ENCODE measurements at regions not wholly inside any gene's neighbourhood (a gene's known extent, or its start where the extent isn't known, plus 50 kb on each side); places are given as distances from the start of the nearest gene placed in this dataset.

- DNase-seq: no peak
These were observed 415.2 kb upstream of the OR4E1 start for GRCh38 chr14:22088614-22089342.

- no peak for DNase-seq
These were observed 412.5 kb upstream of the OR4E1 start for GRCh38 chr14:22086131-22086530.

DNA sequence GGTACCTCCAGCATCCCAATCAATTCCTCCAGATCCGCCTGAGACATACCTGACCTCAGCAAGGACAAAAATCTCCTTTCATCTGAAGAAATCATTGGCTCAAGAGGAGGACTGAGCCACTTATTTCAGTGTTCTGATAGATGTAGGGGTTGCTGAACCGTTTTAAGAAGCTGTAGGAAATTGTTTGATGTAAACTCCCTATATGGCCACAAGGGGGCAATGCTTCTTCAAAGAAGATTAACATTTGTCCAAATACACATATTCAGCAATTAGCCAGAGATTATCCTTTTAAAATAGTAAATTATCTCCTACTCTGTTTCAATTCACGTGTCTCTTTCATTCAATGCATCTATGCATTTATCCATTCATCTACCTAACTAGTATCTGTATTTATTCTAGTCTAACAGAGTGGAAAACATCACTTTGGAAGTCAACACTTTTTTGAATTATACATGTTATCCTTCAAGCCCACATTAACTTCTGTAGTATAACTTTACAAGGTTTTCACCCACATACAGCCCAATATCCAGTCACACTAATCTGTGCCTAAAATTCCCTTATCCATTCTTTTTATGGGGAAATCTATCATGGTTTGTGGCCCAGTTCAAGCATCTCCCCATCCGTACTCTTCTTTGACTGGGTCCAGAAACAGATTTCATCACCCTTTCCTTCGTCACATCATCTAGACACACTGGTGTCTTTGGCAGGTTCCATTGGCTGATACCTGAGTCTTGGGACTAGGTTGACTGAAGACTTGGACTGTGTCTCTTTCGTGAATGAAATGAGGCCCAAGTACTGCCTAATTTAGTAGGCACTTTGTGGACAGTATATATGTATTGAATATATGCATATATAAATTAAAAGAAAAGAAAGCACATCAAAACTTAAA, 411.0 kb upstream of the OR4E1 start:
- peak; percentile 54 to 60 for DNase-seq

GRCh38 chr14:22081337-22081736, 407.7 kb upstream of the OR4E1 start:
- DNase-seq: no peak

DNA sequence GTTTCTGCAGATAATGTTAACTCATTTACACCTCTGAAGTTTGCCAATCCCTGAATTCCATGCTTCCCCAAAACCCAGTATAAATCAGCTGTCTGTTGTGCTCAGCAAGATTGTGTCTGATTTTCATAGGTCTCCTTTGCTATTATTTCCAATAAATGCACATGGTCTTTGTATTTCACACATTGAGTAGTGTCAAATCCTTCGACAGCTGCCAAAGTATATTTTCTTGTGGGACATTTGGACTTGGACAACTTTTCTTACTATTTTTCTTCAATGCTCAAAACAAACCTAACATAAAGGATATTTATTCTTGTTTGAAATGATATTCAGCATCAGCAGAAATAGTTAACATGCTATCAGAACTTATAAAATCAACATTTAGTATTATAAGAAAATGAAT, 406.1 kb upstream of the OR4E1 start:
- no peak for DNase-seq

- no peak for DNase-seq
These were observed 400.2 kb upstream of the OR4E1 start for GRCh38 chr14:22073801-22074200.

- peak; percentile 72 to 77 for DNase-seq
These were observed 397.4 kb upstream of the OR4E1 start for GRCh38 chr14:22071006-22071405.

DNA sequence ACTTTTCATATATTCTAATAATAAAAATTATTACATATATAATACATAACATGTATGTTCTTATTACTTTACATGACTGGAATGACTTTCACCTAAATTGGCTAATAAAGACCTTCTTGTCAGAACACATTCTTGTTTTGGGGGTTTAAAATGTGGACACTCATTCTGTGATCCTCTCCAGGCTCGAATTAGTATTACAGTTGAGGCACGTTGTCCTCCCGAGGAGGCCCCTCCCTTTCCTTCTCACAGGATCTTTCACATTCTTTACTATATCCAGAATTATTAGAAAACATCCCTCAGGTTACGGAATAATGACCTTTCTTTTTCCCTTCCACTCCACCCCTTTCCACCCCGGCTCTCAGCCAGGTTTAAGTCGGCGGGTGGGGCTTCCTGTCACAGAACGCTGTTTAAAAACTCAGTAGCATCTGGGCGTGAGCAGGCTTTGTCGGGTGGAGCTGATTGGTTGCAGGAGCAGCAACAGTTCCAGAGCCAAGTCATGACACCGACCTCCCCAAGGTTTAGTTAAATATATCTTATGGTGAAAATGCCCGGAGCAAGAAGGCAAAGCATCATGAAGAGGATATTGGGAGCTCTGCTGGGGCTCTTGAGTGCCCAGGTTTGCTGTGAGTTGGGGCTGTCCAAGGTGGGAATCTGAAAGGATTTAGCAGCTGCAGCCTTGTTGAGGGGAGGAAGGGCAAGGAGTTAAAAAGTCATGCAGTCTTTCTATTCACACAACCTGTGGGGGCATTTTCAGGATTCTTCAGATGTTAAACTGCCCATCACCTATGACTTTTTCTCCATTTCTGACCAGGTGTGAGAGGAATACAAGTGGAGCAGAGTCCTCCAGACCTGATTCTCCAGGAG, 396.7 kb upstream of the OR4E1 start:
- no peak for DNase-seq

DNA sequence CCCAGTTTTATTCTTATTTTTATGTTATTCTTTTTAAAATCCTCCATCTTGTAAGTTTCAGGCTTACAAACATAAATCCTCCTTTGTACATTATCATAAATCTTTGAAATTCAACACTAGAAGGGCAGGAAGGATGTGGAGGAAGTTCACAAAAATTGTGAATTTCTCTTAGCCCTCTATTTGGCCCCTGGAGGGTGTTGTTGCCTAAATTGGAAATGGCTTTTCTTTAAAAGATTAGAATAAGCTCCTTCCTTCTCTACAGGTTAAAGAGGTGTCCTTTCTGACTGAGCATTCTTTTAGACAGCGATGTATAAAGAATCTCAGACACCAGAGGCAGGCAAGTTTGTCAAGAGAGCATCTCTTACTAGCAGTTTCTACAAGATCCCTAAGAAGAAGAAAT, 391.7 kb upstream of the OR4E1 start:
- no peak for DNase-seq

DNA sequence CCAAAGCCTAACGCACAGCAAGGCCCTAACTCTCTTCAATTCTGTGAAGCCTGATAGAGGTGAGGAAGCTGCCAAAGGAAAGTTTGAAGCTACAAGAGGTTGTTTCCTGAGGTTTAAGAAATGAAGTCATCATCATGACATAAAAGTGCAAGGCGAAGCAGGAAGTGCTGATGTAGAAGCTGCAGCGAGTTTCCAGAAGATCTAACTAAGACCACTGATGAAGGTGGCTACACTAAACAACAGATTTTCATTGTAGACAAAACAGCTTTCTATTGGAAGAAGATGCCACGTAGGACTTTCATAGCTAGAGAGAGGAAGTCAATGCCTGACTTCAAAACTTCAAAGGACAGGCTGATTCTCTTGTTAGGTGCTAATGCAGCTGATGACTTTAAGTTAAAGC, 385.6 kb upstream of the OR4E1 start:
- no peak for DNase-seq

- DNase-seq: no peak
These were observed 379.2 kb upstream of the OR4E1 start for GRCh38 chr14:22052795-22053194.

GRCh38 chr14:22047115-22047514, 373.5 kb upstream of the OR4E1 start:
- DNase-seq: peak; percentile 58 to 60

DNA sequence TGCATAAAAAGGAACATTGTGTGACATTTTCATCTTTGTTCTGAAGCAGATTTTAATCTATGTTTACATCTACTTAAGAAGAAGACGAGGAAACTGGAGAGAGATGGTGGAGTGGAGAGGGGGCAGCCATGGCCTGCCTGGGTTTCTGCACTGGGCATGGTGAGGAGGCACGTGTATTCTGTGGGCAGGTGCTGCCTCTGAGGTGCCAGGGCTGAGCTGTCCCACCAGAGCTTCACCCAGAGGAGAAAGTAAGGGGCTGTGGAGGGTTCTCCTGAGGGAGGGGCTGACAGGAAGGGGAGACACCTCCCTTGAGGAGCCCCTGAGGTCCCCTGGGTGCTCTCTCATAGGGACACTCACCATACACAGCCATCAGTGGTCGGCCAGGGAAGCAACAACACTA, 372.4 kb upstream of the OR4E1 start:
- no peak for DNase-seq

DNA sequence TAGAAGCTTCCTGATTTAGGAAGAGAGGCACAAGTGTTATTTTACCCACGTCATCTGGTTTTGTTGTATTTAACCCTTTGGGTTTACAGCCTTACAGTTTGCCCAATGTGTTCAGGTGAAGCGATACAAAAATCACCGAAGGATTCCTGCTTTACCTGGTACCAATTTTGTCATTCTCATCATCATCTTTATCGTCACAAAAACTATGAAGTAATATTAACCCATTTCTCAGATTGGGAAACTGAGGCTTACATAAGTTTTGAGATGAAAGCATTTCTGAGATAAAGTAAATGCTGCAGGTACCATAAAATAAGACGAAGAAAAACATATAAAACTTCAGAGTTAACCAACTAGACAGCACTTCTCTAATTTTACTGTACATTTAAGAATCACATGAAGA, 370.6 kb upstream of the OR4E1 start:
- DNase-seq: no peak

GRCh38 chr14:22040781-22041125, 367.1 kb upstream of the OR4E1 start:
- DNase-seq: no peak

- peak; percentile 43 to 69 for DNase-seq
These were observed 366.5 kb upstream of the OR4E1 start for GRCh38 chr14:22039938-22040780.

GRCh38 chr14:22036541-22037239, 363.1 kb upstream of the OR4E1 start:
- no peak for DNase-seq

DNA sequence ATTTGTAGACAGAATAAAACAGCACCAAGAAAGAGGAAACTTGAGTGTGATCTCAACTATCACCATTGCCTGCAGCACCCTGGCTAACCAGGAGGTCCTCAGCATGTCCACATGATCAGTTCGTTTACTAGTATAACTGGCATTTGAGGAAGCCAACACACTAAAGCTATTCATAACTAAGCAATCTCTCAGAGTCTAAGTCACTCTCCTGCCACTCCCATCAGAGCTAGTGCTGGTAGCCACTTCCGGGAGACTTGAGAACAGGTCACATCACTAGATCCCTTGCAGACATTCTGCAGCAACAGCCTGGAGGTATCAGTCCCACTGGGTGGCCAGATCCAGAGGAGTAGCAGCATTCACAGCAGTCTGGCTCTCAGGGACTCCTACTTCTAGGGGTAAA, 352.9 kb upstream of the OR4E1 start:
- no peak for DNase-seq

GRCh38 chr14:22025879-22026278, 352.3 kb upstream of the OR4E1 start:
- no peak for DNase-seq

DNA sequence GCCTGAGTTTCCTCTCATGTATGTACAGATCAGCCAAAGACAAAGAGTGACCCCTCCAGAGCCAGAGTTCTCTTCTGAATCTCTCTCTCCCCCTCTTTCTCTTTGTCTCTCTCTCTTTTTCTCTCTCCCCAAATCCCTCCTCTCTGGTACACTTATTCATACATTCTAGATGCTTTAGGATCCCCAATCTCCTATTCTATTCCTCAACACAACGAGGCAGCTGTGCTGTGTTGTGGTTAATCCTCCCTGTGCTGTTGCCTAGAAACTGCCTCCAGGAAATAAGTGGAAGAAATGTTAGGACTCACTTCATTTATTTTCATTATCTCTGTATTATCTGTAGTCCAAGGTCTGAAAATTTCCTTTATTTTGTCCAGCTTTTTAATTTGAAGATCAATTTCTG, 350.5 kb upstream of the OR4E1 start:
- no peak for DNase-seq

DNA sequence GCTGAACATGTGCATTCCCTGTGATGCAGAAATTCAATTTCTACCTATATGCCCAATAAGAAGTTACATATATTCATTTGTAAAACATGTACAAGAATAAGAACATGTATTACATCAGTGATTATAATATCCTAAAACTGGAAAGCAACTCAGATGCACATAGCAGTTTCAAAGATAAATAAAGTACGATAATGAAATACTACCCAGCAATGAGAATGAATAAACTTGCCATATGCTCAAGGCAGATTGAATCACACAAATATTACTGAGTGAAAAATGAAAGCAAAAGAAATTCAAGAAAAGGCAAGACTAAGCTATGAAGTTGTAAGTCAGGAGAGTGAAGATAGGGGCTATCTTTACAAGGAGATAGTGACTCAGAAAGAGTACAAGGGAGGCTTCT, 345.3 kb upstream of the OR4E1 start:
- DNase-seq: no peak

DNA sequence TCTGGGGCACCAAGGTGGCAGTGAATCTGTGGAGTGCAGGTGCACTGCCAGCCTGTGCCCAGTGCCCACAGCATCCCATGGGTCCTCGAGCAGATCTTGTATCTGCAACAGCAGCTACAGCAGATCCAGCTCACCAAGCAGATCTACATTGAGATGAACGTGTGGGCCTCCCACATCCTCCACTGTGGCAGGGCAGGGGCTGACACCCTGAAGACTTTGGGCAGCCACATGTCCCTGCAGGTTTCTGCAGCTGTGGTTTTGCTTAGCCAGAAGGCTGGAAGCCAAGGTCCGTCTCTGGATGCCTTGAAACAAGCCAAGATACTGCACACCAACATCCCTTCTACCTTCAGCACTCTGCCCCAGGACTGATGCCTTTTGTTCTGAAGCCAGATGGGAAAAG, 338.8 kb upstream of the OR4E1 start:
- no peak for DNase-seq
